ENCODE measurements at regions not wholly inside any gene's neighbourhood (a gene's known extent, or its start where the extent isn't known, plus 50 kb on each side); places are given as distances from the start of the nearest gene placed in this dataset.

DNA sequence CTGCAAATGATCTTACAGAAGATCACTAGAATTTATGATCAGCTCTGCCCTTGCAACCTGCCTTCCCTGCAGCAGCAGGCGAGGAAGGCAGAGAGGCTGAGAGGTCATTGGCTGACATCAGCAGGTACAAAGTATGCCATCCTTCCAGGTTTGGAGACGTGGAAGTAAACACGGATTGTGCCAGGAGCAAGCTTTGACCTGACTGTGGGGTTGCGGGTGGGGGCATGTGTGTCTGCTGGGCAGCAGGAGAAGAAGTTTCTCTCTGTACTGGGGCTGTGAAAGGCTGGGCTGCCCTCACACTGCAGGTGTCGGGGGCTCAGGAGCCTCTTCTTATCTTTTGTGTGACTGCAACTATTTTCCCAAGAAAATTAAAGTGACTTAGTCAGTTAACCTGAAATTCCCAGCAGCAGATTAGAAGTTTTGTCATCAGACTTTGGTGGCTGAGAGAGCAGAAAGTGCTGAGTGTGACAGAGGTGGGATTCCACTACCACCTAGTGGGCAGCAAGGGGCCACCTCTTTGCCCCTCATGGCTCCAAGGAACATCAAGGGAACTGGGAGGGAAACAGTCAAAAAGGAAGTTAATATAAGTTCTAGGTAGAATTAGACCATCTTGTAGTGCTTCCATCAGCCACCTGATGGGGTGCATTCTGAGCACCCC, 565.9 kb downstream of the ETS1 start:
- ATAC-seq, result no peak

DNA sequence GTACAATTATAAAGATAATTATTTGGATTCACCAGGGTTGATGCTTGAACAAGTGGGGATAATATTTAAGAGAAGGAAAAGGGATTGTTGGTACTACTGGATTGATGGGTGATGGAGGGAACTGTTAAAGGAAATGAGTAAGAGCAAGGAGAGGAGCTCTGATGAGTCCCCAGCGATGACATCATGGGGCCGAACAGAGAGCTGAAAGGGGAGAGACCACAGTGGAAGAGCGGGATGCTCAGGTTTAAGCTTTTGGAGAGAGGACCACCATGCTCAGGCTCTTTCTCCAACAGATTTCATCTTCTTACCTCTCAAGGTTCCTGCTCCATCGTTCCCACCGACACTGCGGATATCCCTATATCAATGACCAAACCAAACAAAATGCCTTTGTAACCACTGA, 568.7 kb downstream of the ETS1 start:
- Histone ChIP-seq H3K4me3 (ENCODE audit: low read length) (no peak overlapping the region), H3K27ac (ENCODE audit: low read depth, low read length) (no peak overlapping the region), H3K36me3 (ENCODE audit: control insufficient read depth in 2 of 3, insufficient read depth in 3 of 3, low read length in 3 of 3) (no peaks in the 10 kb centered on the region), H3K9me3 (ENCODE audit: control insufficient read depth in 2 of 3, low read length in 3 of 3) (no peaks in the 10 kb centered on the region), H3K27me3 (ENCODE audit: control insufficient read depth in 2 of 2, insufficient read depth in 2 of 2, low read length in 2 of 2) (no peaks in the 10 kb centered on the region), H3K4me1 (ENCODE audit: control insufficient read depth in 2 of 2, insufficient read depth in 2 of 2, low read length in 2 of 2) (no peaks in the 10 kb centered on the region)
- Mint-ChIP-seq H3K9me3 (no peaks in the 10 kb centered on the region), H3K27me3 (peaks cover 0 to 16% (median 6%) of the 10 kb centered on the region in 5 donors), H3K4me3 (no peak overlapping the region), H3K36me3 (no peaks in the 10 kb centered on the region), H3K4me1 (peaks cover 0 to 7% (median 0%) of the 10 kb centered on the region in 7 donors), H3K27ac (no peak overlapping the region)
- intact Hi-C loops (cut with micrococcal nuclease), result no loop called here
- DNase-seq, result no peak
- POLR2A ChIA-PET, result no interaction called here
- CTCF ChIA-PET, result interaction anchor here (1.2 kb wide), 1 partner anchor 140 kb away, joined by 6 read pairs; no protein-coding TSS in a partner anchor
- ATAC-seq, result no peak

More for the DNA sequence above, 565.9 kb downstream of the ETS1 start:
- intact Hi-C loops (cut with micrococcal nuclease), result no loop called here
- ChIA-PET CTCF (no interaction called here), POLR2A (no interaction called here)
- Histone ChIP-seq H3K4me3 (ENCODE audit: low read length) (no peak overlapping the region), H3K27me3 (ENCODE audit: control insufficient read depth in 2 of 2, insufficient read depth in 2 of 2, low read length in 2 of 2) (no peaks in the 10 kb centered on the region), H3K27ac (ENCODE audit: low read depth, low read length) (no peak overlapping the region), H3K9me3 (ENCODE audit: control insufficient read depth in 2 of 3, low read length in 3 of 3) (no peaks in the 10 kb centered on the region), H3K4me1 (ENCODE audit: control insufficient read depth in 2 of 2, insufficient read depth in 2 of 2, low read length in 2 of 2) (no peaks in the 10 kb centered on the region), H3K36me3 (ENCODE audit: control insufficient read depth in 2 of 3, insufficient read depth in 3 of 3, low read length in 3 of 3) (no peaks in the 10 kb centered on the region)
- DNase-seq, result no peak
- Mint-ChIP-seq H3K27me3 (peaks cover 0 to 23% (median 6%) of the 10 kb centered on the region in 5 donors), H3K4me1 (peaks cover 0 to 7% (median 0%) of the 10 kb centered on the region in 7 donors), H3K4me3 (no peak overlapping the region), H3K36me3 (no peaks in the 10 kb centered on the region), H3K27ac (no peak overlapping the region), H3K9me3 (no peaks in the 10 kb centered on the region)

GRCh38 chr11:128005562-128005961, 581.8 kb downstream of the ETS1 start:
- Mint-ChIP-seq H3K4me1 (no peaks in the 10 kb centered on the region), H3K27ac (no peak overlapping the region), H3K36me3 (peaks cover 0 to 22% (median 15%) of the 10 kb centered on the region in 5 donors), H3K9me3 (peaks cover 13 to 44% (median 21%) of the 10 kb centered on the region in 11 donors), H3K27me3 (peaks cover 20 to 76% (median 45%) of the 10 kb centered on the region in 5 donors), H3K4me3 (no peak overlapping the region)
- H3K4me3 ChIP-seq (ENCODE audit: low read length), result no peak overlapping the region
- no peaks in the 10 kb centered on the region for H3K27me3 ChIP-seq (ENCODE audit: control insufficient read depth in 2 of 2, insufficient read depth in 2 of 2, low read length in 2 of 2)
- no peaks in the 10 kb centered on the region for H3K36me3 ChIP-seq (ENCODE audit: control insufficient read depth in 2 of 3, insufficient read depth in 3 of 3, low read length in 3 of 3)
- intact Hi-C loops (cut with micrococcal nuclease), result no loop called here
- no peaks in the 10 kb centered on the region for H3K4me1 ChIP-seq (ENCODE audit: control insufficient read depth in 2 of 2, insufficient read depth in 2 of 2, low read length in 2 of 2)
- ATAC-seq (no peak), DNase-seq (no peak)
- H3K27ac ChIP-seq (ENCODE audit: low read depth, low read length), result no peak overlapping the region
- ChIA-PET POLR2A (no interaction called here), CTCF (no interaction called here)
- peaks cover 0 to 5% (median 0%) of the 10 kb centered on the region in 3 experiments for H3K9me3 ChIP-seq (ENCODE audit: control insufficient read depth in 2 of 3, low read length in 3 of 3)

DNA sequence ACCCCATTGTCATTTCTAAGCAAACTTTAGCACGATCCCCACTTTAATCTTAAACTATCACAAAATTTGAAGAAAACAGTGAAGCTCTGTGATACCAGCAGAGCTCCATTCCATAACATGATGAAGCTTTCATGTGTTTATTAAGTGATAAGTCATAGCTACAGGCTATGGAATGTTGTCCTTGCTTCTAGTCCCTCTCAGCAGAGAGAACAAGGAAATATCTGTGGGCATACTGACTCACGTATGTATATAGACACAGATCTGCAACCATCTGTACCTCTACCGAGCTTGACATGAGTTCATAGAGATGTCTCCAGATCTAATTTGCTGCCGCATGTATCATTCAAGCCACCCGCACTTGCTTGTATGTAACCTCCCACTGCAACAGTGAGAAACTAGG, 588.9 kb downstream of the ETS1 start:
- no peaks in the 10 kb centered on the region for H3K9me3 ChIP-seq (ENCODE audit: control insufficient read depth in 2 of 3, low read length in 3 of 3)

GRCh38 chr11:127997594-127997993, 589.8 kb downstream of the ETS1 start:
- ATAC-seq (no peak), DNase-seq (no peak)
- ChIA-PET CTCF (no interaction called here), POLR2A (no interaction called here)
- Histone ChIP-seq H3K27ac (ENCODE audit: low read depth, low read length) (no peak overlapping the region), H3K4me1 (ENCODE audit: control insufficient read depth in 2 of 2, insufficient read depth in 2 of 2, low read length in 2 of 2) (no peaks in the 10 kb centered on the region), H3K27me3 (ENCODE audit: control insufficient read depth in 2 of 2, insufficient read depth in 2 of 2, low read length in 2 of 2) (no peaks in the 10 kb centered on the region), H3K9me3 (ENCODE audit: control insufficient read depth in 2 of 3, low read length in 3 of 3) (no peaks in the 10 kb centered on the region), H3K36me3 (ENCODE audit: control insufficient read depth in 2 of 3, insufficient read depth in 3 of 3, low read length in 3 of 3) (no peaks in the 10 kb centered on the region), H3K4me3 (ENCODE audit: low read length) (no peak overlapping the region)
- H3K27ac Mint-ChIP-seq, result no peak overlapping the region
- H3K9me3 Mint-ChIP-seq, result no peaks in the 10 kb centered on the region
- H3K36me3 Mint-ChIP-seq, result no peaks in the 10 kb centered on the region
- intact Hi-C loops (cut with micrococcal nuclease), result no loop called here
- peaks cover 15 to 59% (median 30%) of the 10 kb centered on the region in 5 donors for H3K27me3 Mint-ChIP-seq
- H3K4me1 Mint-ChIP-seq, result no peaks in the 10 kb centered on the region
- H3K4me3 Mint-ChIP-seq, result no peak overlapping the region

More for the DNA sequence above, 588.9 kb downstream of the ETS1 start:
- no peaks in the 10 kb centered on the region for H3K36me3 ChIP-seq (ENCODE audit: control insufficient read depth in 2 of 3, insufficient read depth in 3 of 3, low read length in 3 of 3)
- H3K4me3 ChIP-seq (ENCODE audit: low read length), result no peak overlapping the region
- intact Hi-C loops (cut with micrococcal nuclease), result no loop called here
- Mint-ChIP-seq H3K9me3 (peaks cover 0 to under 1% (median 0%) of the 10 kb centered on the region in 11 donors), H3K36me3 (peaks cover 0 to under 1% (median 0%) of the 10 kb centered on the region in 5 donors), H3K27me3 (peaks cover 15 to 67% (median 31%) of the 10 kb centered on the region in 5 donors), H3K4me1 (no peaks in the 10 kb centered on the region), H3K4me3 (no peak overlapping the region), H3K27ac (no peak overlapping the region)
- ChIA-PET POLR2A (no interaction called here), CTCF (interaction anchor here (0.6 kb wide), 1 partner anchor 31 kb away, joined by 3 read pairs; no protein-coding TSS in a partner anchor)
- H3K27me3 ChIP-seq (ENCODE audit: control insufficient read depth in 2 of 2, insufficient read depth in 2 of 2, low read length in 2 of 2), result no peaks in the 10 kb centered on the region
- DNase-seq (no peak), ATAC-seq (no peak)
- no peaks in the 10 kb centered on the region for H3K4me1 ChIP-seq (ENCODE audit: control insufficient read depth in 2 of 2, insufficient read depth in 2 of 2, low read length in 2 of 2)
- no peak overlapping the region for H3K27ac ChIP-seq (ENCODE audit: low read depth, low read length)

GRCh38 chr11:127996825-127997224, 590.5 kb downstream of the ETS1 start:
- intact Hi-C loops (cut with micrococcal nuclease), result no loop called here
- H3K4me3 ChIP-seq (ENCODE audit: low read length), result no peak overlapping the region
- H3K27me3 ChIP-seq (ENCODE audit: control insufficient read depth in 2 of 2, insufficient read depth in 2 of 2, low read length in 2 of 2), result no peaks in the 10 kb centered on the region
- H3K4me1 ChIP-seq (ENCODE audit: control insufficient read depth in 2 of 2, insufficient read depth in 2 of 2, low read length in 2 of 2), result no peaks in the 10 kb centered on the region
- POLR2A ChIA-PET, result no interaction called here
- Mint-ChIP-seq H3K4me3 (no peak overlapping the region), H3K27me3 (peaks cover 11 to 52% (median 22%) of the 10 kb centered on the region in 5 donors), H3K9me3 (no peaks in the 10 kb centered on the region), H3K27ac (no peak overlapping the region), H3K36me3 (no peaks in the 10 kb centered on the region), H3K4me1 (no peaks in the 10 kb centered on the region)
- no peak for ATAC-seq
- no peak for DNase-seq
- H3K27ac ChIP-seq (ENCODE audit: low read depth, low read length), result no peak overlapping the region
- CTCF ChIA-PET, result no interaction called here
- no peaks in the 10 kb centered on the region for H3K36me3 ChIP-seq (ENCODE audit: control insufficient read depth in 2 of 3, insufficient read depth in 3 of 3, low read length in 3 of 3)
- no peaks in the 10 kb centered on the region for H3K9me3 ChIP-seq (ENCODE audit: control insufficient read depth in 2 of 3, low read length in 3 of 3)

DNA sequence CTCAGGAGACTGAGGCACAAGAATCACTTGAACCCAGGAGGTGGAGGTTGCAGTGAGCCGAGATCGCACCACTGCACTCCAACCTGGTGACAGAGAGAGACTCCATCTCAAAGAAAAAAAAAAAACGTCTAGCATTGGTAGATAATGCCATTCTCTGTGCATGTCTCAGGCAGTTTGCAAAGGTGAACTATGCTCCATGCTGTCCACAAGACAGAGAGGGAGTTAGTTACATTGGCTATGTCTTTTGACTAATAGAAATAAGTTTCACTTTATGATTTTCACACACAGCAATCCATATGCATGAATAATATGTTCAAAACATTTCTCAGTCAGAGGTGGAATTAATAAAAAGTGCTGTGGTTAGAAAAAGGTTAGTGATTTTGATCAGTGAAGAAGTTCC, 591.4 kb downstream of the ETS1 start:
- intact Hi-C loops (cut with micrococcal nuclease), result no loop called here
- H3K4me3 Mint-ChIP-seq, result no peak overlapping the region
- no peaks in the 10 kb centered on the region for H3K4me1 ChIP-seq (ENCODE audit: control insufficient read depth in 2 of 2, insufficient read depth in 2 of 2, low read length in 2 of 2)
- no peak overlapping the region for H3K27ac ChIP-seq (ENCODE audit: low read depth, low read length)
- H3K9me3 Mint-ChIP-seq, result no peaks in the 10 kb centered on the region
- H3K9me3 ChIP-seq (ENCODE audit: control insufficient read depth in 2 of 3, low read length in 3 of 3), result no peaks in the 10 kb centered on the region
- H3K36me3 Mint-ChIP-seq, result no peaks in the 10 kb centered on the region
- CTCF ChIA-PET, result no interaction called here
- DNase-seq, result no peak
- no peak overlapping the region for H3K27ac Mint-ChIP-seq
- no peak for ATAC-seq
- H3K4me1 Mint-ChIP-seq, result no peaks in the 10 kb centered on the region
- H3K27me3 ChIP-seq (ENCODE audit: control insufficient read depth in 2 of 2, insufficient read depth in 2 of 2, low read length in 2 of 2), result no peaks in the 10 kb centered on the region
- peaks cover 11 to 47% (median 22%) of the 10 kb centered on the region in 5 donors for H3K27me3 Mint-ChIP-seq
- POLR2A ChIA-PET, result interaction anchor here (0.6 kb wide), 1 partner anchor 44 kb away, joined by 3 read pairs; no protein-coding TSS in a partner anchor
- no peaks in the 10 kb centered on the region for H3K36me3 ChIP-seq (ENCODE audit: control insufficient read depth in 2 of 3, insufficient read depth in 3 of 3, low read length in 3 of 3)
- no peak overlapping the region for H3K4me3 ChIP-seq (ENCODE audit: low read length)

Data from naive thymus-derived CD4-positive, alpha-beta T cell (primary cell).